HCT116 (cell line): ENCODE measurements at regions not wholly inside any gene's neighbourhood (a gene's known extent, or its start where the extent isn't known, plus 50 kb on each side); places are given as distances from the start of the nearest gene placed in this dataset.

Experiments used
- CTCF ChIP-seq, 3 experiments: fragments of 200-600 bp in 1 of 3; sonication (generic) in 1 of 3; IDR thresholded peaks in 2 of 3; conservative IDR thresholded peaks in 1 of 3; 2 replicates each; pipeline ENCODE4 v1.5.1; 2012 to 2017; ENCODE audit warnings: low read depth in 2 of 3, low read length in 2 of 3, antibody characterized with exemption in 1 of 3, borderline replicate concordance in 1 of 3, control low read depth in 1 of 3, mild to moderate bottlenecking in 1 of 3, mixed read lengths in 1 of 3, mixed run types in 1 of 3, moderate library complexity in 1 of 3; ENCODE audit not compliant: insufficient read depth in 1 of 3
- EGR1 ChIP-seq: IDR thresholded peaks from 2 replicates; pipeline ENCODE4 v1.6.1; 2012; ENCODE audit warnings: low read depth
- POLR2A ChIP-seq: IDR thresholded peaks from 2 replicates; pipeline ENCODE4 v1.7.0; 2011; ENCODE audit warnings: borderline replicate concordance; ENCODE audit not compliant: insufficient read depth, insufficient read length; ENCODE audit errors: extremely low read depth

- TF ChIP-seq EGR1 (no peak), CTCF (IDR thresholded peaks at IDR 0.05 in 2 of 3, conservative IDR thresholded peaks at IDR 0.05 in 1 of 3; ENCODE audit: borderline replicate concordance in 1 of 3, insufficient read depth in 1 of 3, low read depth in 2 of 3, low read length in 2 of 3) (no peak), POLR2A (no peak)
These were observed 259.0 kb downstream of the NDUFS4 start for GRCh38 chr5:53819482-53819881.
